Smooth muscle cell (in vitro differentiated cells): ENCODE measurements at regions not wholly inside any gene's neighbourhood (a gene's known extent, or its start where the extent isn't known, plus 50 kb on each side); places are given as distances from the start of the nearest gene placed in this dataset.
"Not testable (repeated sequence)": the region's sequence is repeated elsewhere in the genome, so short reads cannot be mapped to it uniquely, and the experiment has no call there.

Experiments used
- DNase-seq: peaks from one replicate; lab custom pipeline; 2025; ENCODE audit not compliant: unreplicated experiment; lab: John Stamatoyannopoulos, UW
- H2AFZ ChIP-seq: fragments of 200-600 bp; sonication (generic); 2 replicates; pipeline ENCODE4 v1.6.0; 2016; ENCODE audit warnings: antibody characterized with exemption, low read depth, mild to moderate bottlenecking
- H3F3A ChIP-seq: fragments of 200-600 bp; sonication (generic); 2 replicates; pipeline ENCODE4 v1.6.0; 2017; ENCODE audit warnings: antibody characterized with exemption, low read depth
- H3K27ac ChIP-seq: fragments of 200-600 bp; sonication (generic); 2 replicates; pipeline ENCODE4 v1.5.1; 2016; ENCODE audit warnings: low read depth, mild to moderate bottlenecking
- H3K27me3 ChIP-seq: fragments of 200-600 bp; sonication (generic); 2 replicates; pipeline ENCODE4 v1.6.1; 2016; ENCODE audit warnings: low read depth, mild to moderate bottlenecking
- H3K36me3 ChIP-seq: fragments of 200-600 bp; sonication (generic); 2 replicates; pipeline ENCODE4 v1.5.1; 2016; ENCODE audit warnings: low read depth
- H3K4me1 ChIP-seq: fragments of 200-600 bp; sonication (generic); 2 replicates; pipeline ENCODE4 v1.5.1; 2016; ENCODE audit warnings: low read depth
- H3K4me2 ChIP-seq: fragments of 200-600 bp; sonication (generic); 2 replicates; pipeline ENCODE4 v1.6.0; 2016; ENCODE audit warnings: mild to moderate bottlenecking
- H3K4me3 ChIP-seq: fragments of 200-600 bp; sonication (generic); 2 replicates; pipeline ENCODE4 v1.5.1; 2016; ENCODE audit warnings: mild to moderate bottlenecking
- H3K79me2 ChIP-seq: fragments of 200-600 bp; sonication (generic); 2 replicates; pipeline ENCODE4 v1.6.0; 2016; ENCODE audit warnings: low read depth, mild to moderate bottlenecking
- H3K9ac ChIP-seq: fragments of 200-600 bp; sonication (generic); 2 replicates; pipeline ENCODE4 v1.6.0; 2016; ENCODE audit warnings: low read depth
- H3K9me3 ChIP-seq: fragments of 200-600 bp; sonication (generic); replicated peaks from 2 replicates; pipeline ENCODE4 v1.5.1; 2016; ENCODE audit warnings: low read depth
- H4K20me1 ChIP-seq: fragments of 200-600 bp; sonication (generic); 2 replicates; pipeline ENCODE4 v1.6.0; 2016; ENCODE audit warnings: low read depth
- WGBS: methylation state at CpG from one replicate; pipeline ENCODE4 v1.1.7; 2016; ENCODE audit warnings: low lambda C conversion rate; 5-methylcytosine and 5-hydroxymethylcytosine counted together
- TF ChIP-seq, protein P1 (sequence below): fragments of 200-600 bp; sonication (generic); IDR thresholded peaks from 2 replicates; pipeline ENCODE4 v1.5.1; 2017; ENCODE audit warnings: borderline replicate concordance, mild to moderate bottlenecking, antibody characterized with exemption; ENCODE audit not compliant: insufficient read depth, poor library complexity, severe bottlenecking

- H3K4me2 ChIP-seq, result peak overlapping the region; percentile 18
- H3F3A ChIP-seq, result no peaks in the 10 kb centered on the region
- H3K36me3 ChIP-seq, result no peaks in the 10 kb centered on the region
- H3K4me1 ChIP-seq, result no peaks in the 10 kb centered on the region
- WGBS, result 31% methylated on average over 3 of the region's 3 CpGs
- no peak overlapping the region for H3K4me3 ChIP-seq
- H2AFZ ChIP-seq, result peak overlapping the region; percentile 29
- TF ChIP-seq, protein P1, sequence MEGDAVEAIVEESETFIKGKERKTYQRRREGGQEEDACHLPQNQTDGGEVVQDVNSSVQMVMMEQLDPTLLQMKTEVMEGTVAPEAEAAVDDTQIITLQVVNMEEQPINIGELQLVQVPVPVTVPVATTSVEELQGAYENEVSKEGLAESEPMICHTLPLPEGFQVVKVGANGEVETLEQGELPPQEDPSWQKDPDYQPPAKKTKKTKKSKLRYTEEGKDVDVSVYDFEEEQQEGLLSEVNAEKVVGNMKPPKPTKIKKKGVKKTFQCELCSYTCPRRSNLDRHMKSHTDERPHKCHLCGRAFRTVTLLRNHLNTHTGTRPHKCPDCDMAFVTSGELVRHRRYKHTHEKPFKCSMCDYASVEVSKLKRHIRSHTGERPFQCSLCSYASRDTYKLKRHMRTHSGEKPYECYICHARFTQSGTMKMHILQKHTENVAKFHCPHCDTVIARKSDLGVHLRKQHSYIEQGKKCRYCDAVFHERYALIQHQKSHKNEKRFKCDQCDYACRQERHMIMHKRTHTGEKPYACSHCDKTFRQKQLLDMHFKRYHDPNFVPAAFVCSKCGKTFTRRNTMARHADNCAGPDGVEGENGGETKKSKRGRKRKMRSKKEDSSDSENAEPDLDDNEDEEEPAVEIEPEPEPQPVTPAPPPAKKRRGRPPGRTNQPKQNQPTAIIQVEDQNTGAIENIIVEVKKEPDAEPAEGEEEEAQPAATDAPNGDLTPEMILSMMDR, result no peak
- H3K9me3 ChIP-seq, result no peaks in the 10 kb centered on the region
- no peaks in the 10 kb centered on the region for H4K20me1 ChIP-seq
- H3K9ac ChIP-seq, result no peak overlapping the region
- no peaks in the 10 kb centered on the region for H3K27me3 ChIP-seq
- H3K27ac ChIP-seq, result peak overlapping the region; percentile 18
- H3K79me2 ChIP-seq, result no peaks in the 10 kb centered on the region
- DNase-seq, result no peak
Observed at GRCh38 chr6:120447605-120448004, 886.7 kb downstream of the TBC1D32 start.

GRCh38 chr6:120432840-120433239, 901.4 kb downstream of the TBC1D32 start:
- H3K4me3 ChIP-seq, H3K4me2 ChIP-seq, H3K27me3 ChIP-seq, H4K20me1 ChIP-seq, H3K27ac ChIP-seq, H3F3A ChIP-seq, H3K36me3 ChIP-seq, H3K4me1 ChIP-seq, DNase-seq, H3K9ac ChIP-seq, H2AFZ ChIP-seq, H3K79me2 ChIP-seq, H3K9me3 ChIP-seq: not testable (repeated sequence)
- WGBS, result 81% methylated on average over 11 of the region's 11 CpGs

GRCh38 chr6:120431841-120432240, 902.4 kb downstream of the TBC1D32 start:
- no peaks in the 10 kb centered on the region for H3K36me3 ChIP-seq
- no peaks in the 10 kb centered on the region for H3F3A ChIP-seq
- H3K4me3 ChIP-seq, result no peak overlapping the region
- WGBS, result 98% methylated on average over 11 of the region's 11 CpGs
- no peaks in the 10 kb centered on the region for H3K79me2 ChIP-seq
- H3K9ac ChIP-seq, result no peak overlapping the region
- DNase-seq, result no peak
- H3K4me1 ChIP-seq, result no peaks in the 10 kb centered on the region
- TF ChIP-seq, protein P1, result no peak
- no peak overlapping the region for H3K27ac ChIP-seq
- no peak overlapping the region for H2AFZ ChIP-seq
- no peaks in the 10 kb centered on the region for H3K27me3 ChIP-seq
- H4K20me1 ChIP-seq, result no peaks in the 10 kb centered on the region
- H3K9me3 ChIP-seq, result no peaks in the 10 kb centered on the region
- no peak overlapping the region for H3K4me2 ChIP-seq

DNA sequence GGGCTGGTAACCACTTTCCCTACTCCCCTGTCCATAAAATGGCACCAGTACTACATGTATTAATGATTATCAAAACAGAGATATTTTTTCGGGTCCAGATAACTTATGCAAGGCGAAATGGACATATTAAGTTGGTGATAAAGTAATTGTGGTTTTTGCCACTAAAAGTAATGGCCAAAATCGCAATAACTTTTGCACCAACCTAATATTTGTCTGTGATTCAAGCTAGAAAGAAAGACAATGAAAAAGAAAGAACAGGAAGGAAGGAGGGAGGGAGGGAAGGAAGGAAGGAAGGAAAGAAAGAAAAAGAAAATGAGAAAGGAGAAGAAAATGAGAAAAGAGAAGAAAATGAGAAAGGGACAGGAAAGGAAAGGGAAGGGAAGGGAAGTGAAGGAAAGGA, 922.9 kb downstream of the TBC1D32 start:
- H4K20me1 ChIP-seq, result no peaks in the 10 kb centered on the region
- no peak overlapping the region for H2AFZ ChIP-seq
- H3K27me3 ChIP-seq, result no peaks in the 10 kb centered on the region
- H3K27ac ChIP-seq, result no peak overlapping the region
- no peaks in the 10 kb centered on the region for H3K79me2 ChIP-seq
- H3K4me1 ChIP-seq, result no peaks in the 10 kb centered on the region
- no peak overlapping the region for H3K4me3 ChIP-seq
- no peaks in the 10 kb centered on the region for H3F3A ChIP-seq
- TF ChIP-seq, protein P1, result no peak
- H3K9me3 ChIP-seq, result no peaks in the 10 kb centered on the region
- no peak overlapping the region for H3K9ac ChIP-seq
- H3K36me3 ChIP-seq, result no peaks in the 10 kb centered on the region
- 93% methylated on average over 3 of the region's 3 CpGs for WGBS
- H3K4me2 ChIP-seq, result no peak overlapping the region
- no peak for DNase-seq
